GM19324 (cell line): ENCODE measurements at regions not wholly inside any gene's neighbourhood (a gene's known extent, or its start where the extent isn't known, plus 50 kb on each side); places are given as distances from the start of the nearest gene placed in this dataset.
"Not testable (repeated sequence)": the region's sequence is repeated elsewhere in the genome, so short reads cannot be mapped to it uniquely, and the experiment has no call there.

Source experiments
- ATAC-seq: cut with Tn5 transposase; IDR thresholded peaks from one replicate; pipeline ENCODE4 v1.9.1; 2021; ENCODE audit warnings: mild to moderate bottlenecking, moderate library complexity; ENCODE audit not compliant: unreplicated experiment, low FRiP score

GRCh38 chr10:57457972-57458512 lies 809.7 kb downstream of the IPMK start:
- no peak for ATAC-seq

DNA sequence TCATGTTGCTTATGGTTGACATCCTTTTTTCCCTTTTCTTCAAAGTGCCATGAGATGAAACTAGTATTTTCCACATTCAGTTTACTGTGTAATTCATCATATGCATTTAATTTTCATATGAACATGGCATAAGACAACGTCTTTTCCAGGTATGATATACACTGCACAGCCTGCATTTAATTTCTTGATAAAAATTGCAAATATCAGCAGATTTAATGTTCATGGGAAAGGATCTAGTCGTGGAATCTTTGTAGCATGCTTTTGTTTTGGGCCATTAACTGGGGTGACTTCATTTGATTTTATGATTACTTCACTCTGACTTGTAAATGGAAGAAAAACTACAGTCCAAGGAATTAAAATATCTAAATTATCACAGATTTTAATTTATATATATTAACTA lies 837.3 kb downstream of the IPMK start:
- no peak for ATAC-seq

- ATAC-seq: no peak
Measured at GRCh38 chr10:57420881-57421280, 846.8 kb downstream of the IPMK start.

DNA sequence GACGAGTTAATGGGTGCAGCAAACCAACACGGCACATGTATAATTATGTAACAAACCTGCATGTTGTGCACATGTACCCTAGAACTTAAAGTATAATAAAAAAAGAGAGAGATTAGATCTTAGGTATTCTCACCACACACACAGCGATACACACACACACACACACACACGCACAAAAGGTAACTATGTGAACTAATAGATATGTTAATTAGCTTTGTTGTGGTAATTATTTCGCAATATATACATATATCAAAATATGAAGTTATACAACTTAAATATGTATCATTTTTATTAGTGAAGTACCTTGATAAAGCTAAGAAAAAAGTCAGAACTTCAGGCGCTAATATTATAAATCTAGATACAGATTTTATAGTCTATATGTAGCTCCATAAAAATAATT lies 849.2 kb downstream of the IPMK start:
- ATAC-seq: no peak

GRCh38 chr10:57395923-57396322 lies 871.8 kb downstream of the IPMK start:
- ATAC-seq: no peak

GRCh38 chr10:57367412-57367811 lies 900.3 kb downstream of the IPMK start:
- ATAC-seq: no peak

- peak; percentile 85 for ATAC-seq
Measured at GRCh38 chr10:57362811-57363210, 904.9 kb downstream of the IPMK start.

GRCh38 chr10:57353403-57354003 lies 914.2 kb downstream of the IPMK start:
- ATAC-seq: no peak

- no peak for ATAC-seq
Measured at GRCh38 chr10:57351076-57351475, 916.6 kb downstream of the IPMK start.

DNA sequence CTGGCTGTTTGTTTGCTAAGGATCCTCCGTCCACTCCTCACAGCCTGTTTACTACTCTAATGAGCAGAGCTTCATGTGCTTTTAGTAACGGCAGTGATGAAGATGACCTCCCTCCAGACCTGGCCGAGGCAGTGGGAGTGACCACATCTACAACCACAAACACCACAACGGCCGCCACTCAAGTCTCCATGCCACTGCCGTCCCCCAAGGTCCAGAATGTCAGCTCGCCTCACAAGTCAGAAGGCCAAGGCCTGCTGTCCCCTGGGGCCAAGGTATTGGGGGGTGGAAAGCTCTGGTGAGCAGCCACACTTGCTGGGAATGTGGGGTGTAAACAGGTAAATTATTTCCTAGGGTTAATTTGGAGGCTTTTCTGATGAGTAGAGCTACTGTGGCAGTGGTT lies 926.4 kb downstream of the IPMK start:
- ATAC-seq: no peak

- ATAC-seq: no peak
Measured at GRCh38 chr10:57338823-57339558, 928.7 kb downstream of the IPMK start.

DNA sequence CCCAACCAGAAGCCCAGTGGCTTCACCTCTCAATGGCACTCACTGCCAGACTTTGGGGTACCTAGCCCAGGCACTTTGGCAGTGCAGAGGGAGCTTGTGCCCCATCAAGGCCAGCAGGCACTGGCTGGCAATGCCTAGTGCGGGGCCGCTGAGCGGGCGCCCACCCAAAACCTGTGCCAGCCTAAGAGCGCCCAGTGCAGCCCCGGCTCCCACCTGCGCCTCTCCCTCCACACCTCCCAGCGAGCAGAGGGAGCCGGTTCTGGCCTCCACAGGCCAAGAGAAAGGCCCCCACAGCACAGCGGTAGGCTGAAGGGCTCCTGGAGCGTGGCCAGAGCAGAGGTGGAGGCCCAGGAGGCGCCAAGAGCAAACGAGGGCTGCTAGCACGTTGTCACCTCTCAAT lies 930.8 kb downstream of the IPMK start:
- no peak for ATAC-seq

GRCh38 chr10:57336341-57336740 lies 931.4 kb downstream of the IPMK start:
- no peak for ATAC-seq

GRCh38 chr10:57334523-57334922 lies 933.2 kb downstream of the IPMK start:
- no peak for ATAC-seq

DNA sequence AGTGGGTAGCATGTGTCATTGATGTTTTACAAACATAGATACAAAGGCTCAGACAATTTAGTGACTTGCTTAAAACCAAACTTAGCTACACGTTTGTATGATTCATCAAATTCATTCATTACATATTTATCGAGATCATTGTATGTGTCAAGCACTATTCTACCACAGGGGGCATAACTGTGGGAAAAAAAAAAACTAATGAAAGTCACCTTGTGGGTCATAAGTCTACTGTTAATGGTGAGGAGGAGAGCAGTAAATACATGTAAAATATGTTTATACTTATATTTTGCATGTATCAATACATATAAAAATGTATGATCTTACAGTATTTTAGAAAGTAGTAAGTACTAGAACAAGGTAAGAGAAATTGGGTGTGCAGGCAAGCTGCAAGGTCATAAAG lies 933.8 kb downstream of the IPMK start:
- no peak for ATAC-seq

DNA sequence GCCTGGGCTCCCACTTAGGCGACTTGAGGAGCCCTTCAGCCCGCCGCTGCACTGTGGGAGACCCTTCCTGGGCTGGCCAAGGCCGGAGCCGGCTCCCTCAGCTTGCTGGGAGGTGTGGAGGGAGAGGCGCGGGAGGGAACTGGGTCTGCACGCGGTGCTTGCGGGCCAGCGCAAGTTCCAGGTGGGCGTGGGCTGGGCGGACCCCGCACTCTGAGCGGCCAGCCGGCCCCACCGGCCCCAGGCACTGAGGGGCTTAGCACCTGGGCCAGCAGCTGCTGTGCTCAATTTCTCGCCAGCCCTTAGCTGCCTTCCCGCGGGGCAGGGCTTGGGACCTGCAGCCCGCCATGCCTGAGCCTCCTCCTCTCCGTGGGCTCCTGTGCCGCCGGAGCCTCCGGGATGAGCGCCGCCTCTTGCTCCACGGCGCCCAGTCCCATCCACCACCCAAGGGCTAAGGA lies 946.3 kb downstream of the IPMK start:
- ATAC-seq: not testable (repeated sequence)

GRCh38 chr10:57320416-57320815 lies 947.3 kb downstream of the IPMK start:
- ATAC-seq: no peak

DNA sequence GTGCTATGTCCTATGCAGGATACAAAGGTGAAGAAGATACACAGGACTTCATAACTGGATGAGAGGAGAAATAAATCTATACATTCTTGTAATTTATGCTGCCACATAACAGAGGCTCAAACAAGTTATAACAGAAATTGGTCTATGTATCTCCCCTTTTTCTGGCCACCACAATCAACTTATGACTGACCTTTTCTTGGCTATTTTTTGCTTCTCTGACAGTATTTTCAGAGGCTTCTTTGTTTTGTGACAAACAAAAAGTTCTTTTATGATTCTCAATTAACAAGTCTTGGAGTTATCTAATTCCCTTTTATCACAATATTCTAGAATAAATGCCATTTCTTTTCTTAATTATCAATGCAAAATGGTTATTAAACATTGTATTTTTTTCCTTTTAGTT lies 953.0 kb upstream of the ZWINT start:
- ATAC-seq: no peak

DNA sequence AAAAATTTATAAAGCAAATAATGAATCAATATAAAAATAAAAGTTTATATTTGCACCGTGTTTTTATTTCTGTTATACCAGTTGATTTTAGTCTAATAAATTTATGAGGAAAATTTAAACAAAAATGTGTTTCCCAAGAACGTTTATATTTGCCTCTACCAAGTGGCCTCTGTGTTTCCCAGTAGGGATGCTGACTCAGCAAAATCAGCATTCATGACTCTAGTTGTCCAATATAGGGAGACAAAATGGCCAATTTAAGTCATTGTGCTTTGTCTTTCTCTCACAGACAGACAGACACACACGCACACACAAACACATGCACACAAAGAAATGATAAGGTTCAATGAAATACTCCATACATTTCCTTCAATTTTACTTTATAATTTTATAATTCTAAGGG lies 942.5 kb upstream of the ZWINT start:
- ATAC-seq: no peak

GRCh38 chr10:57300718-57301117 lies 939.7 kb upstream of the ZWINT start:
- no peak for ATAC-seq

GRCh38 chr10:57294698-57295097 lies 933.6 kb upstream of the ZWINT start:
- no peak for ATAC-seq

DNA sequence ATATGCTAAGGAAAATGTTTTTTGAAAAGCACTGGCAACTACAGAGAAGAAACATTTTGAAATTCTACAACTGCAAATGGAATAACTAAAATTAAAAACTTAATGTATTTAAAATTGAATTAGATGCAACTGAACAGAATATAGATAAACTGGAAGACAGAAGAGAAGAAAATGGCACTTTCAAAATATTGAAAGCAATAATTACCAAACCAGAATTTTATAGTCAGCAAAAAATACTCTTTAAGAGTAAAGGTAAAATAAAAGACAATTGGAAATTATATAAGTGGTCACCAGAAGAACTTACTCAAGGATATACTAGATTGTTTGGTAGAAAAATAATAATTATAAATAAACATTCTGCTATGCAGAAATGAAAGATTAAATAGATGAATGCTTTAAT lies 927.7 kb upstream of the ZWINT start:
- no peak for ATAC-seq
